Islet precursor cell (in vitro differentiated cells): ENCODE measurements at regions not wholly inside any gene's neighbourhood (a gene's known extent, or its start where the extent isn't known, plus 50 kb on each side); places are given as distances from the start of the nearest gene placed in this dataset.

Source experiments
- DNase-seq: peaks from one replicate; pipeline ENCODE4 v3.0.0-alpha.2; 2018

- no peak for DNase-seq
Observed at GRCh38 chr2:163367825-163368582, 367.8 kb downstream of the FIGN start.

GRCh38 chr2:163364736-163365135, 371.1 kb downstream of the FIGN start:
- no peak for DNase-seq

GRCh38 chr2:163353551-163353950, 382.3 kb downstream of the FIGN start:
- no peak for DNase-seq

- no peak for DNase-seq
Observed at GRCh38 chr2:163351966-163352365, 383.8 kb downstream of the FIGN start.

- no peak for DNase-seq
Observed at GRCh38 chr2:163351143-163351542, 384.7 kb downstream of the FIGN start.

- peak; percentile 78 for DNase-seq
Observed at GRCh38 chr2:163348857-163349380, 386.9 kb downstream of the FIGN start.

GRCh38 chr2:163347982-163348856, 387.6 kb downstream of the FIGN start:
- peak; percentile 100 for DNase-seq

- peak; percentile 55 for DNase-seq
Observed at GRCh38 chr2:163345795-163346573, 389.8 kb downstream of the FIGN start.

GRCh38 chr2:163343316-163343715, 392.5 kb downstream of the FIGN start:
- DNase-seq: no peak

- DNase-seq: no peak
Observed at GRCh38 chr2:163341426-163341825, 394.4 kb downstream of the FIGN start.

- DNase-seq: no peak
Observed at GRCh38 chr2:163338270-163338669, 397.5 kb downstream of the FIGN start.

- DNase-seq: no peak
Observed at GRCh38 chr2:163324677-163325076, 411.1 kb downstream of the FIGN start.

GRCh38 chr2:163319006-163319405, 416.8 kb downstream of the FIGN start:
- DNase-seq: no peak

GRCh38 chr2:163314712-163315111, 421.1 kb downstream of the FIGN start:
- no peak for DNase-seq

- no peak for DNase-seq
Observed at GRCh38 chr2:163312713-163313112, 423.1 kb downstream of the FIGN start.

- DNase-seq: no peak
Observed at GRCh38 chr2:163306647-163307046, 429.2 kb downstream of the FIGN start.

GRCh38 chr2:163302141-163302540, 433.7 kb downstream of the FIGN start:
- DNase-seq: no peak

- DNase-seq: no peak
Observed at GRCh38 chr2:163291790-163292189, 444.0 kb downstream of the FIGN start.

GRCh38 chr2:163281717-163282116, 443.1 kb upstream of the KCNH7 start:
- no peak for DNase-seq

GRCh38 chr2:163269374-163270021, 430.9 kb upstream of the KCNH7 start:
- DNase-seq: no peak

GRCh38 chr2:163266772-163267171, 428.2 kb upstream of the KCNH7 start:
- no peak for DNase-seq

- no peak for DNase-seq
Observed at GRCh38 chr2:163265562-163265961, 427.0 kb upstream of the KCNH7 start.

GRCh38 chr2:163264341-163264740, 425.8 kb upstream of the KCNH7 start:
- DNase-seq: no peak
